A549 (cell line): ENCODE measurements at regions not wholly inside any gene's neighbourhood (a gene's known extent, or its start where the extent isn't known, plus 50 kb on each side); places are given as distances from the start of the nearest gene placed in this dataset.

Source experiments
- ATAC-seq, 2 experiments: fragments of 200-7000 bp in 1 of 2; fragments of >200 bp in 1 of 2; cut with Nextera tagmentation in 1 of 2; cut with Tn5 transposase in 1 of 2; 3 replicates each; pipeline versions ENCODE4 v1.8.0 to v1.9.1; 2018 to 2020; ENCODE audit warnings: mild to moderate bottlenecking in 1 of 2, moderate library complexity in 1 of 2
- CTCF ChIA-PET: fragments of 300-600 bp; sonication (Branson Sonifier 250); formaldehyde crosslinking; extraction: SDS; loops from one replicate; lab custom pipeline; 2021; ENCODE audit warnings: antibody characterized with exemption, inconsistent platforms; lab: Yijun Ruan, JAX
- POLR2A ChIA-PET: fragments of 350-600 bp; formaldehyde crosslinking; extraction: SDS; loops from one replicate; lab custom pipeline; 2021; ENCODE audit warnings: antibody characterized with exemption, inconsistent platforms; lab: Yijun Ruan, JAX
- DNase-seq, 2 experiments: peaks; one replicate each; pipeline versions ENCODE4 v3.0.0 to v3.0.0-alpha.2; 2011 to 2016; ENCODE audit warnings: low read depth in 1 of 2, low spot score in 1 of 2
- FAIRE-seq: peaks from 2 replicates; lab custom pipeline; 2011; peaks lifted over from hg19 to GRCh38; lab: Jason Lieb, UNC
- H3K27ac ChIP-seq, 2 experiments: fragments of >200 bp; sonication (Bioruptor Twin); formaldehyde crosslinking; 3 replicates each; pipeline ENCODE4 v1.5.1; 2016 to 2017
- H3K4me1 ChIP-seq: fragments of >200 bp; sonication (Bioruptor Twin); formaldehyde crosslinking; 3 replicates; pipeline ENCODE4 v1.6.1; 2016
- H3K4me2 ChIP-seq: fragments of >200 bp; sonication (Bioruptor Twin); formaldehyde crosslinking; 3 replicates; pipeline ENCODE4 v1.6.1; 2016
- H3K4me3 ChIP-seq: fragments of >200 bp; sonication (Bioruptor Twin); formaldehyde crosslinking; 3 replicates; pipeline ENCODE4 v1.5.1; 2016
- H3K9me3 ChIP-seq: fragments of >200 bp; sonication (Bioruptor Twin); formaldehyde crosslinking; 3 replicates; pipeline ENCODE4 v1.6.1; 2016
- CHD2 ChIP-seq: fragments of 150-350 bp; IDR thresholded peaks from 2 replicates; pipeline ENCODE4 v1.6.1; 2014; ENCODE audit warnings: low read length; ENCODE audit not compliant: partially characterized antibody
- EP300 ChIP-seq, 2 experiments: fragments of >200 bp; sonication (Bioruptor Twin); formaldehyde crosslinking; IDR thresholded peaks; 2 replicates in 1 of 2; 3 replicates in 1 of 2; pipeline ENCODE4 v1.6.1; 2016 to 2017
- FOXS1 ChIP-seq: fragments of 250-450 bp; sonication (Bioruptor Pico); IDR thresholded peaks from 2 replicates; pipeline ENCODE4 v1.5.0; 2020; ENCODE audit warnings: mild to moderate bottlenecking, moderate library complexity
- JUN ChIP-seq, 2 experiments: fragments of >200 bp; sonication (Bioruptor Twin); formaldehyde crosslinking; IDR thresholded peaks; 2 replicates in 1 of 2; 3 replicates in 1 of 2; pipeline ENCODE4 v1.6.1; 2016 to 2017
- MAZ ChIP-seq: fragments of 150-350 bp; IDR thresholded peaks from 2 replicates; pipeline ENCODE4 v1.6.1; 2014; ENCODE audit warnings: antibody characterized with exemption, low read depth, low read length, borderline replicate concordance
- NFE2L2 ChIP-seq: fragments of 150-350 bp; conservative IDR thresholded peaks from 2 replicates; pipeline ENCODE4 v1.6.1; 2014; ENCODE audit warnings: low read length
- NR3C1 ChIP-seq: fragments of >200 bp; sonication (Bioruptor Twin); formaldehyde crosslinking; IDR thresholded peaks from 3 replicates; pipeline ENCODE4 v1.6.1; 2017
- PHF8 ChIP-seq: fragments of 200-600 bp; sonication (generic); IDR thresholded peaks from 2 replicates; pipeline ENCODE4 v1.6.1; 2016; ENCODE audit warnings: low read depth, mild to moderate bottlenecking, antibody characterized with exemption, moderate library complexity, borderline replicate concordance
- POLR2A ChIP-seq: IDR thresholded peaks from 2 replicates; pipeline ENCODE4 v1.6.1; 2012; ENCODE audit warnings: mild to moderate bottlenecking, low read length
- RFX5 ChIP-seq: fragments of 450-650 bp; IDR thresholded peaks from 2 replicates; pipeline ENCODE4 v1.7.1; 2014; ENCODE audit warnings: antibody characterized with exemption, mild to moderate bottlenecking, moderate library complexity
- RNF2 ChIP-seq: fragments of 200-600 bp; sonication (generic); IDR thresholded peaks from 2 replicates; pipeline ENCODE4 v1.6.1; 2016; ENCODE audit warnings: low read depth, mild to moderate bottlenecking, antibody characterized with exemption, moderate library complexity, borderline replicate concordance
- TFCP2L1 ChIP-seq: fragments of 250-450 bp; sonication (Bioruptor Pico); IDR thresholded peaks from 2 replicates; pipeline ENCODE4 v1.5.0; 2021; ENCODE audit warnings: mild to moderate bottlenecking
- ZFP36 ChIP-seq: fragments of 450-650 bp; IDR thresholded peaks from 2 replicates; pipeline ENCODE4 v1.6.1; 2014; ENCODE audit warnings: borderline replicate concordance; ENCODE audit not compliant: partially characterized antibody
- ZNF302 ChIP-seq: fragments of 250-450 bp; sonication (Bioruptor Pico); IDR thresholded peaks from 2 replicates; pipeline ENCODE4 v1.9.0; 2021; ENCODE audit warnings: inconsistent platforms, mild to moderate bottlenecking, moderate library complexity
- ZSCAN20 ChIP-seq: fragments of 250-450 bp; sonication (Bioruptor Pico); IDR thresholded peaks from 2 replicates; pipeline ENCODE4 v1.8.0; 2022; ENCODE audit warnings: mild to moderate bottlenecking, moderate library complexity
- WGBS: methylation state at CpG from one replicate; pipeline ENCODE4 v1.1.6; 2017; ENCODE audit errors: missing lambda C conversion rate; 5-methylcytosine and 5-hydroxymethylcytosine counted together
- TF ChIP-seq, protein P1 (sequence below): fragments of >200 bp; sonication (Bioruptor Twin); formaldehyde crosslinking; IDR thresholded peaks from 3 replicates; pipeline ENCODE4 v1.6.1; 2016
- TF ChIP-seq, protein P2 (sequence below): IDR thresholded peaks from 2 replicates; pipeline ENCODE4 v1.6.1; 2012
- TF ChIP-seq, protein P3 (sequence below): fragments of 250-450 bp; sonication (Bioruptor Pico); IDR thresholded peaks from 2 replicates; pipeline ENCODE4 v1.5.0; 2020; ENCODE audit warnings: low read depth, mild to moderate bottlenecking, moderate library complexity
- TF ChIP-seq, protein P4 (sequence below): fragments of 250-450 bp; sonication (Bioruptor Pico); IDR thresholded peaks from 2 replicates; pipeline ENCODE4 v1.5.0; 2021; ENCODE audit warnings: mild to moderate bottlenecking, moderate library complexity, borderline replicate concordance
- TF ChIP-seq, protein P5 (sequence below): fragments of 200-600 bp; sonication (generic); IDR thresholded peaks from 2 replicates; pipeline ENCODE4 v1.6.1; 2016; ENCODE audit warnings: antibody characterized with exemption, mild to moderate bottlenecking, moderate library complexity
- TF ChIP-seq, protein P6 (sequence below): IDR thresholded peaks from 2 replicates; pipeline ENCODE4 v1.6.1; 2012

DNA sequence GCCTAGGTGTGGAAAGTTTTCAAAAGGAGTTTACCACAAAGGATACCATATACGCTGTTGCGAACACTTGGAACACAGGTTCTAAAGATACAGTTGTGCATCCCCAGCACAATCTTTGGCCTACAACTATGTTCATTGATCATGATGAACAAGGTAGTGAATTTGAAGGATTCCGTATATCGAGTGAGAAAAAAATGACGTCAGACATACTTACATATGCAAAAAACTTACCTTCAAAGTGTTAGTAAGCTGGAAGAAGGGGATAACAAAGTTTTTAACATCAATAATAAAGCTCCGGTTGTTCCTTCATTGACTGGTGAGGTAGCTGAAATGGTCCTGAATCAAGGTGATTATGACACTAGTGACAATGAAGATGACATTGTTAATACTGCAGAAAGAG, 133.9 kb upstream of the PDE3A start:
- no peak for ATAC-seq
- Histone ChIP-seq H3K4me2 (no peak overlapping the region), H3K9me3 (no peaks in the 10 kb centered on the region; the same call in 2 of the 3 replicates), H3K27ac (no peak overlapping the region), H3K4me3 (no peak overlapping the region), H3K4me1 (no peaks in the 10 kb centered on the region)
- WGBS: 73% methylated on average over 6 of the region's 6 CpGs
- no peak for FAIRE-seq
- POLR2A ChIA-PET: no interaction called here
- TF ChIP-seq NFE2L2 (no peak), TFCP2L1 (CRISPR knock-in tag) (no peak), PHF8 (no peak), CHD2 (no peak), MAZ (no peak), RFX5 (no peak), EP300 (IDR thresholded peaks at IDR 0.05) (no peak), JUN (IDR thresholded peaks at IDR 0.05) (no peak), RNF2 (no peak), POLR2A (no peak)
- TF ChIP-seq, protein P1, sequence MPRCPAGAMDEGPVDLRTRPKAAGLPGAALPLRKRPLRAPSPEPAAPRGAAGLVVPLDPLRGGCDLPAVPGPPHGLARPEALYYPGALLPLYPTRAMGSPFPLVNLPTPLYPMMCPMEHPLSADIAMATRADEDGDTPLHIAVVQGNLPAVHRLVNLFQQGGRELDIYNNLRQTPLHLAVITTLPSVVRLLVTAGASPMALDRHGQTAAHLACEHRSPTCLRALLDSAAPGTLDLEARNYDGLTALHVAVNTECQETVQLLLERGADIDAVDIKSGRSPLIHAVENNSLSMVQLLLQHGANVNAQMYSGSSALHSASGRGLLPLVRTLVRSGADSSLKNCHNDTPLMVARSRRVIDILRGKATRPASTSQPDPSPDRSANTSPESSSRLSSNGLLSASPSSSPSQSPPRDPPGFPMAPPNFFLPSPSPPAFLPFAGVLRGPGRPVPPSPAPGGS: no peak
- TF ChIP-seq, protein P2, sequence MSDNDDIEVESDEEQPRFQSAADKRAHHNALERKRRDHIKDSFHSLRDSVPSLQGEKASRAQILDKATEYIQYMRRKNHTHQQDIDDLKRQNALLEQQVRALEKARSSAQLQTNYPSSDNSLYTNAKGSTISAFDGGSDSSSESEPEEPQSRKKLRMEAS: no peak
- TF ChIP-seq, protein P3, sequence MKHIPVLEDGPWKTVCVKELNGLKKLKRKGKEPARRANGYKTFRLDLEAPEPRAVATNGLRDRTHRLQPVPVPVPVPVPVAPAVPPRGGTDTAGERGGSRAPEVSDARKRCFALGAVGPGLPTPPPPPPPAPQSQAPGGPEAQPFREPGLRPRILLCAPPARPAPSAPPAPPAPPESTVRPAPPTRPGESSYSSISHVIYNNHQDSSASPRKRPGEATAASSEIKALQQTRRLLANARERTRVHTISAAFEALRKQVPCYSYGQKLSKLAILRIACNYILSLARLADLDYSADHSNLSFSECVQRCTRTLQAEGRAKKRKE (CRISPR knock-in tag): no peak
- TF ChIP-seq, protein P4, sequence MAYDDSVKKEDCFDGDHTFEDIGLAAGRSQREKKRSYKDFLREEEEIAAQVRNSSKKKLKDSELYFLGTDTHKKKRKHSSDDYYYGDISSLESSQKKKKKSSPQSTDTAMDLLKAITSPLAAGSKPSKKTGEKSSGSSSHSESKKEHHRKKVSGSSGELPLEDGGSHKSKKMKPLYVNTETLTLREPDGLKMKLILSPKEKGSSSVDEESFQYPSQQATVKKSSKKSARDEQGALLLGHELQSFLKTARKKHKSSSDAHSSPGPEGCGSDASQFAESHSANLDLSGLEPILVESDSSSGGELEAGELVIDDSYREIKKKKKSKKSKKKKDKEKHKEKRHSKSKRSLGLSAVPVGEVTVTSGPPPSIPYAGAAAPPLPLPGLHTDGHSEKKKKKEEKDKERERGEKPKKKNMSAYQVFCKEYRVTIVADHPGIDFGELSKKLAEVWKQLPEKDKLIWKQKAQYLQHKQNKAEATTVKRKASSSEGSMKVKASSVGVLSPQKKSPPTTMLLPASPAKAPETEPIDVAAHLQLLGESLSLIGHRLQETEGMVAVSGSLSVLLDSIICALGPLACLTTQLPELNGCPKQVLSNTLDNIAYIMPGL (CRISPR knock-in tag): no peak
- CTCF ChIA-PET: no interaction called here
- DNase-seq: no peak

DNA sequence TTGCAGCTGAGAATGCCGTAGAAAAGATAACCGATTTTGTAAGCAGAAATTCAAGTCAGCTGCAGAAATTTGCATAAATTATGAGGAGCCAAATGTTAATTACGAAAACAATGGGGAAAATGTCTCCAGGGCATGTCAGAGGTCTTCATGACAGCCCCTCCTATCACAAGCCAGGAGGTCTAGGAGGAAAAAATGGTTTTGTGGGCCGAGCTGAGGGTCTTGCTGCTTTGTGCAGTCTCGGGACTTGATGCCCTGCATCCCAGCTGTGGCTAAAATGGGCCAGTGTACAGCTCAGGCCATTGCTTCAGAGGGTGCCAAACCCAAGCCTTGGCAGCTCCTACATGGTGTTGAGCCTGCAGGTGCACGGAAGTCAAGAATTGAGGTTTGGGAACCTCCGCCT, 131.2 kb upstream of the PDE3A start:
- FAIRE-seq (no peak), ATAC-seq (no peak), DNase-seq (no peak)
- WGBS: 65% methylated on average over 7 of the region's 7 CpGs
- Histone ChIP-seq H3K27ac (no peak overlapping the region), H3K9me3 (no peaks in the 10 kb centered on the region; the same call in 2 of the 3 replicates), H3K4me1 (no peaks in the 10 kb centered on the region), H3K4me2 (no peak overlapping the region), H3K4me3 (no peak overlapping the region)
- CTCF ChIA-PET: no interaction called here
- TF ChIP-seq RNF2: no peak
- peak; percentile 58 for TF ChIP-seq ZFP36
- TF ChIP-seq RFX5: no peak
- POLR2A ChIA-PET: no interaction called here

DNA sequence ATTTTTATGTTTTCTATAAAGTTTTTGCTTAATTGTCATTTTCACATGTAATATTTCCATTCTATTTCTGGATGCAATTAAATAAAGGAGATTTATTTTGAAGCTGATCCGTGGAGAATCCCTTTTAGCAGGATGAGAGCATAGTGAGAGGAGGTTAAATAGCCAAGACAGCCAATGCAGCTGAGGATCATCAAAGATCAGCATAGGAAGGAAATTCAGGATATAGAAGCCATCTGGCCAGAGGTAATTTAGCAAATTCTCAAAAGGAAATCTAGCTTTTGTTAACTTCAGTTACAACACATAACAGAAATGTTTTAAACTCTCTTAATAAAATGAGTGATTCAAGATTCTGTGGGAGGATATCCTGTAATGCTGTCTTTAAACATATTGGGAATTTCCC, 122.8 kb upstream of the PDE3A start:
- H3K9me3 ChIP-seq: no peaks in the 10 kb centered on the region
- H3K4me1 ChIP-seq: no peaks in the 10 kb centered on the region
- CTCF ChIA-PET: no interaction called here
- TF ChIP-seq NFE2L2 (no peak), NR3C1 (no peak), ZSCAN20 (no peak), ZNF302 (CRISPR knock-in tag) (no peak), FOXS1 (no peak)
- TF ChIP-seq, protein P5, sequence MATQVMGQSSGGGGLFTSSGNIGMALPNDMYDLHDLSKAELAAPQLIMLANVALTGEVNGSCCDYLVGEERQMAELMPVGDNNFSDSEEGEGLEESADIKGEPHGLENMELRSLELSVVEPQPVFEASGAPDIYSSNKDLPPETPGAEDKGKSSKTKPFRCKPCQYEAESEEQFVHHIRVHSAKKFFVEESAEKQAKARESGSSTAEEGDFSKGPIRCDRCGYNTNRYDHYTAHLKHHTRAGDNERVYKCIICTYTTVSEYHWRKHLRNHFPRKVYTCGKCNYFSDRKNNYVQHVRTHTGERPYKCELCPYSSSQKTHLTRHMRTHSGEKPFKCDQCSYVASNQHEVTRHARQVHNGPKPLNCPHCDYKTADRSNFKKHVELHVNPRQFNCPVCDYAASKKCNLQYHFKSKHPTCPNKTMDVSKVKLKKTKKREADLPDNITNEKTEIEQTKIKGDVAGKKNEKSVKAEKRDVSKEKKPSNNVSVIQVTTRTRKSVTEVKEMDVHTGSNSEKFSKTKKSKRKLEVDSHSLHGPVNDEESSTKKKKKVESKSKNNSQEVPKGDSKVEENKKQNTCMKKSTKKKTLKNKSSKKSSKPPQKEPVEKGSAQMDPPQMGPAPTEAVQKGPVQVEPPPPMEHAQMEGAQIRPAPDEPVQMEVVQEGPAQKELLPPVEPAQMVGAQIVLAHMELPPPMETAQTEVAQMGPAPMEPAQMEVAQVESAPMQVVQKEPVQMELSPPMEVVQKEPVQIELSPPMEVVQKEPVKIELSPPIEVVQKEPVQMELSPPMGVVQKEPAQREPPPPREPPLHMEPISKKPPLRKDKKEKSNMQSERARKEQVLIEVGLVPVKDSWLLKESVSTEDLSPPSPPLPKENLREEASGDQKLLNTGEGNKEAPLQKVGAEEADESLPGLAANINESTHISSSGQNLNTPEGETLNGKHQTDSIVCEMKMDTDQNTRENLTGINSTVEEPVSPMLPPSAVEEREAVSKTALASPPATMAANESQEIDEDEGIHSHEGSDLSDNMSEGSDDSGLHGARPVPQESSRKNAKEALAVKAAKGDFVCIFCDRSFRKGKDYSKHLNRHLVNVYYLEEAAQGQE: no peak
- TF ChIP-seq, protein P6, sequence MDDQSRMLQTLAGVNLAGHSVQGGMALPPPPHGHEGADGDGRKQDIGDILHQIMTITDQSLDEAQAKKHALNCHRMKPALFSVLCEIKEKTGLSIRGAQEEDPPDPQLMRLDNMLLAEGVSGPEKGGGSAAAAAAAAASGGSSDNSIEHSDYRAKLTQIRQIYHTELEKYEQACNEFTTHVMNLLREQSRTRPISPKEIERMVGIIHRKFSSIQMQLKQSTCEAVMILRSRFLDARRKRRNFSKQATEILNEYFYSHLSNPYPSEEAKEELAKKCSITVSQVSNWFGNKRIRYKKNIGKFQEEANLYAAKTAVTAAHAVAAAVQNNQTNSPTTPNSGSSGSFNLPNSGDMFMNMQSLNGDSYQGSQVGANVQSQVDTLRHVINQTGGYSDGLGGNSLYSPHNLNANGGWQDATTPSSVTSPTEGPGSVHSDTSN: no peak
- TF ChIP-seq, all 56 proteins: peak for 0
- Histone ChIP-seq H3K4me2 (no peak overlapping the region), H3K4me3 (no peak overlapping the region), H3K27ac (no peak overlapping the region)
- DNase-seq: no peak
- ATAC-seq: no peak
- FAIRE-seq: no peak
- POLR2A ChIA-PET: no interaction called here
- 13% methylated on average over 1 of the region's 1 CpG for WGBS
